IMR-90 (cell line): ENCODE measurements at regions not wholly inside any gene's neighbourhood (a gene's known extent, or its start where the extent isn't known, plus 50 kb on each side); places are given as distances from the start of the nearest gene placed in this dataset.

Experiments
- BHLHE40 ChIP-seq: fragments of 150-350 bp; IDR thresholded peaks from 2 replicates; pipeline ENCODE4 v1.6.1; 2016; ENCODE audit warnings: mild to moderate bottlenecking, low read depth, low read length
- CEBPB ChIP-seq: IDR thresholded peaks from 2 replicates; pipeline ENCODE4 v1.6.1; 2012; ENCODE audit warnings: low read depth, low read length, improper control_type of control experiment
- CTCF ChIP-seq: conservative IDR thresholded peaks from 2 replicates; pipeline ENCODE4 v1.5.1; 2012; ENCODE audit warnings: mild to moderate bottlenecking, low read depth, low read length, improper control_type of control experiment
- ELK1 ChIP-seq: fragments of 150-350 bp; IDR thresholded peaks from 2 replicates; pipeline ENCODE4 v1.6.1; 2016; ENCODE audit warnings: low read depth, mild to moderate bottlenecking, low read length, moderate library complexity, borderline replicate concordance
- FOS ChIP-seq: fragments of 150-350 bp; IDR thresholded peaks from 2 replicates; pipeline ENCODE4 v1.6.1; 2016; ENCODE audit warnings: low read depth, low read length
- MAZ ChIP-seq: IDR thresholded peaks from 2 replicates; pipeline ENCODE4 v1.6.1; 2012; ENCODE audit warnings: low read depth, mild to moderate bottlenecking, low read length, improper control_type of control experiment, moderate library complexity, borderline replicate concordance
- MXI1 ChIP-seq: IDR thresholded peaks from 2 replicates; pipeline ENCODE4 v1.6.1; 2012; ENCODE audit warnings: low read depth, mild to moderate bottlenecking, low read length, moderate library complexity, borderline replicate concordance
- NFE2L2 ChIP-seq: fragments of 150-350 bp; IDR thresholded peaks from 2 replicates; pipeline ENCODE4 v1.6.1; 2016; ENCODE audit warnings: low read depth, mild to moderate bottlenecking, low read length
- POLR2A ChIP-seq: IDR thresholded peaks from 2 replicates; pipeline ENCODE4 v1.6.1; 2012; ENCODE audit warnings: mild to moderate bottlenecking, low read depth, low read length
- RAD21 ChIP-seq: IDR thresholded peaks from 2 replicates; pipeline ENCODE4 v1.6.1; 2012; ENCODE audit warnings: low read length, improper control_type of control experiment
- RCOR1 ChIP-seq: IDR thresholded peaks from 2 replicates; pipeline ENCODE4 v1.6.1; 2012; ENCODE audit warnings: mild to moderate bottlenecking, low read length, improper control_type of control experiment; ENCODE audit not compliant: insufficient replicate concordance
- RFX5 ChIP-seq: IDR thresholded peaks from 2 replicates; pipeline ENCODE4 v1.8.0; 2012; ENCODE audit warnings: low read depth, mild to moderate bottlenecking, low read length, moderate library complexity
- SMC3 ChIP-seq: fragments of 150-350 bp; IDR thresholded peaks from 2 replicates; pipeline ENCODE4 v1.6.1; 2016; ENCODE audit warnings: low read depth, mild to moderate bottlenecking, antibody characterized with exemption, low read length, moderate library complexity
- USF2 ChIP-seq: fragments of 150-350 bp; IDR thresholded peaks from 2 replicates; pipeline ENCODE4 v1.6.1; 2017; ENCODE audit warnings: mild to moderate bottlenecking, antibody characterized with exemption, low read length, low read depth

GRCh38 chr7:81317741-81318140, 398.9 kb upstream of the SEMA3C start:
- TF ChIP-seq CTCF (no peak), MXI1 (no peak), ELK1 (no peak), USF2 (no peak), MAZ (no peak), RFX5 (no peak), POLR2A (no peak), RAD21 (no peak), BHLHE40 (no peak), SMC3 (no peak), FOS (no peak), RCOR1 (no peak), NFE2L2 (no peak), CEBPB (no peak)
